GM19240 (cell line): ENCODE measurements at regions not wholly inside any gene's neighbourhood (a gene's known extent, or its start where the extent isn't known, plus 50 kb on each side); places are given as distances from the start of the nearest gene placed in this dataset.

Source experiments
- DNase-seq: peaks from one replicate; pipeline ENCODE4 v3.0.0; 2011; ENCODE audit warnings: low spot score; ENCODE audit not compliant: insufficient read length

DNA sequence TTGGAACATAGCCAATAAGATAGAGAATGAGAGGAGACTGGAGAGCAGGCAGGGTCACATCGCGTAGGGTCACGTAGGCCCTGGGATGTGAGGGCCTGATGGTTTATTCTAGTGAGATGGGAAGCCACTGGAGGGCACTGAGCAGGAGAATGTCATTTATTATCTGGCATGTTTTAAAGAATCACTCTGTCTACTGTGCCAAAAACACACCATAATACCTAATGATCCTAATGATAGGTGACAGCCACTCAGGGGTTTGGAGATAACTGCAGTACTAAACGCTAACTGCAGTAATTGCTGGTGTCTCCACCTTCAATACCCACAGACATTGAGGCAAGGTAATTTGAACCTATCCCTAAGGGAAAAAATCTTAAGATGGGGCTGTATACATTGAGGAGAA, 185.4 kb downstream of the TTLL7 start:
- no peak for DNase-seq

DNA sequence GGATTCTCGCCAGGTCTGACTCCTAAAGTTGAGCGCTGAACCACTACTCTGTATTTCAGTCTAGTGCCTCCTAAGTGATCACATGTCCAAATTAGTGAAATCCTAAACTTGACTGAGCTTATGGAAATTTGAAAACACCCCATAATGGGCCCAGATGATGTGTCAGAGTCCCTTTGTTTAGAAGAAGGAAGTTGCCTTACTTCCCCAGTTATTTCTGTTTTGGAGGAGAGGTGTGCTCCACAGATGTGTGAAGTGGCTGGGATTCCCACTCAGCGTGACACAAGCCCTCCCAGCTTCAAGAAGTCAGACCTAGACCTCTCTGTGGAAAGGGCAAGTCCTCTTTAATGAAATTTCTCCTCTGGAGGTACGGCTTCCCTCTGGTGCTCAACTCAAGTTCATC, 188.8 kb downstream of the TTLL7 start:
- DNase-seq: no peak

DNA sequence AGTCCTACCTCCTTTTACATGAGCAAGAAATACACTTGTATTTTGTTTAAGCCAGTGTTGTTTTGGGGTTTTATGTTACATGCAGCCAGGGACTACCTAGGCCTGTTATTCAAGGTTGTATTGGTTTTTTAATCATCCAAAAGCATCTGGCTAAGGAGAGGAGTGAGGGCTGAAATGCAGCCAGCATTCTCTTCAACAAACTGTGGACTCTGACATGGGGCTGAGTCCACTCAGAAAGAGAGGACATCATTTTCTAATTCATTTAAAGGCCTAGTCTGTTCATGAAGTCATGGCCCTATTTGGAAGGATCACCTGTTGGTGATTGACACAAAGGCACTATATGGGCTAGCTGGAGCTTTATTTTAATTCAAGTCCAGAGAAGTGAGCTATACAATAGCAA, 190.4 kb downstream of the TTLL7 start:
- DNase-seq: no peak

DNA sequence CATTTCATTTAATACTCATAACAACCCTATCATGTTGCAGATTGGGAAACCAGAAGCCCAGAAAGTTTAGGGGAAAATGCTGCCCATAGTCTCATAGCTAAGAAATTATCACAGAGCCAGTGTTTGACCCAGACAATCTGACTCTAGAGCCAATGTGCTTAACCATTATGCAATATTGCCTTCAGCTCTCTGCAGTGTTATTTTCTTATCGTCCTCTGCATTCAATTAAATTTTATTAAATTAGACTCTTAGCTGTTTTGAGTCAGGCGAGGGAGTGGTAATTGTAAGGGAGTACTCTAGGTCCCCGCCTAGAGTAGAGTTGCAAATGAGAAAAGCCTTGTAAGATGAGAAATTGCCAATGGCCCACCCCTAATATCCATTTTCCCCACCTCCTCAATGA, 191.1 kb downstream of the TTLL7 start:
- no peak for DNase-seq

DNA sequence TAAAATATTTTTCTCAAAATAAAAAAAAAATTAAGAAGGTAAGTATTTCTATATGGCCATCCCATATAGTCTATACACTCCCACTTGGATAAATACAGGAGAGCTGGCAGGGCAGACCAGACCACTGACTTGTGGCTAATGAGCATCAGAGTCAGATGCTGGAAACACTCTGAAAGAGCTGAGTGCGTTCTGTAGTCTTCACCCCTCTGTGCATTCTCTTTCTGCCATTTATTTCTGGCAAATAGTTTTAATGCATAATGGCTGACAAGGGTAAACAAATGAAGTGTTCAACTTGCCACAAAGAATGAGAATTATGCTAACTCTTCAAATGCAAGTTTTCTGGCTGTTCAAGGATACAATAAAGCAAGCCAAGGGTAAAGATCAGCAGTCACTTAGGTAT, 191.7 kb downstream of the TTLL7 start:
- DNase-seq: no peak

DNA sequence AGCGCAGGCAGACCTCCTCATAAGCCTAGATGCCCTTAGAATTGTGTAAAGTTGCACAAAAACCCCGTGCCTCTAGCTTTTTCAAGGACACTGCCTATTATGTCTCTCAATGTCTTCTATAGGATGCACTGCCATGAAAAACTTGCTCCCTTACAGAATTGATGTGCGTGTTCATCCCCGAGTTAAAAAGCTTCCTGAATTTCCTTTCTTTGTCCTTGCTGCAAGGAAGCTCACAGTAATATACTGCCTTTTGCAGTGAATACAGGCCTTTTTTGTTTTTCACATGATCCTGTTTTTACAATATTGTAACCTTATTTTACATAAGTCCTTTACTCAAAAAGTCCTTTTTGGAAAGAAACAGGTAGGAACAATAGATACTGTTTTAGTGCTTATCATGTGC, 193.0 kb downstream of the TTLL7 start:
- DNase-seq: no peak

DNA sequence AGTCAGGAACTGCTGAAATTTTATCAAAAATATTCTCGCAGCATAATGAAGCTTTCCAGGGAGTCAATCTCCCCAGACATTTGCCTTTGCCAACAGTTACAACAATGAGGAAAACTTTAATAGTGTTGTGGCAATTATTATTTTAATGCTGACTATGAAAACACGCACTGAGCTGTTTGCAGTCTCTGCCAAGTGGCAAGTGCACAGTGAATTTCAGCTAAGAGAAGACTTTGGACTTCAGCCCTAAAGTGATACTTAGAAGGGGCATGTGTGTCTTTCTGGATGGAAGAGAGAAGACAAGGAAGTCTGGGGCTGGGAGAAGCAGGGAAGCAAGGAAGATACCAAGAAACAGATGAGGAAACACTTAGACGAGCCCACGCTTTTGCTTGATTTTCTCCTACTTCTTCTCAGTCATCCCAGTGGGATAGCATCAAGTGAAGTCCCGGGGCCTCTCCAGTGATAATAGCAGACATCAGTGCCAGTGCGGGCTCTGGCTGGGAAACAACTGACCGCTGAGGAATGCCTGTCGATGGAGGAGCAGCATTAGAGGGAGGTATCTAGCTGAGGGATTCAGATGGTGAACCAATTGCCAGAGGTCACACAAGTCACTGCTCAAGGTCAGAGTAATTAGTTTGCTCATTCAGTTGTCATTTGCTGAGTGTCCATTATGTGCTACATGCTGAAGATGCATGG, 196.3 kb downstream of the TTLL7 start:
- DNase-seq: no peak

DNA sequence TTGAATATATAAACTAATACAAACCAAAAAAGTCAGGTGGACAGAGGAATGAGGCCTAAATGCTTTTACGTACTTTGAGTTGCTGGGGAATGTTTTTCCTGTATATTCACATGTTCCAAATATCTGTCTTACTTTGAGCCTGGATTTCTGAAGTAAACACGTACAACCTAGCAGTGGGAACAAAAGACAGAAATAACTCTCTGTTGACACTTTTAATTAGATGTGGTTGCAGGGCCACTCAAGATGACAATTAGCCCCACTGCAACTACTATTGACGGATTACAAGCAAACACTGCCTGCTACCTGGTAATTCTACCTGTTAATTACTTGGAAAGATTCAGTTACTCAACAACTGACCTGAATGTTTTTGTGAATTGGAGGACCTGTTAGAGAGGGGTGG, 196.9 kb downstream of the TTLL7 start:
- no peak for DNase-seq

DNA sequence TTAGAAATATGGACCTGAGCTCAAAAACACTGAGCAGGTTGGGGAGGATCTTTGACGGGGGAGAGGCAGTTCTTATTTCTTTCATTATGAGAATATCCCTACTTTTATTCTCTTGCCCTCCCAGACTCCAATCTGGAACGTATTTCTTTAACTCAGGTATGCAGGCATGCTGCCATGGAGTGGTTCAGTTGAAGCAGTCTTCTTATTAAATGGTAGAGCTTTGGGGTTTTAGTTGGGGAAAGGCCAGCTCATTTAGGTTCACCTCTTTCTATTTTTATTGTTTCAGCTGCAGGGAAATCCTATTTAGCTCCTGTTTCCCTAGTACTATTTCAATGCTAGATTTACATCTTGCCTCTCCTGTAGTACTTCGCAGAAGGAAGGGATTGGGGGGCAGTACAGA, 198.9 kb downstream of the TTLL7 start:
- no peak for DNase-seq

DNA sequence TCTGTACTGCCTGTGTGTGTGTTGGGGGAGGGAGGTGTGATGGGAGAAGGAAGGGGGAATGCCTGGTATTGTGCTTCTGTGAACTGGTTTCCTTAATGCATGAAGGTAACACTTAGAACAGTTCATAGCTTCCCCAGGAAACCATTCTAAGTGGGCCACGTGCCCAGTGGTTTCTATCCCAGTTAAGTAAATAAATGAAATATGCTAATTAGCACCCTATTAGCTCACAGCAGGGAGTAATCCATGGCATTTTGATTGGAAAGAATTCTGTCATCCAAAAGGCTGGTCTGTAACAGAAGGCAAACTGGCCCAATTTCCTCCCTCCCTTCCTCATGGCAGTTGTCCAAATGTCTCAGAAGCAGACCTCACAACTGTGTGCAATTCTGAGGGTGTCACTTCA, 199.3 kb downstream of the TTLL7 start:
- DNase-seq: no peak

DNA sequence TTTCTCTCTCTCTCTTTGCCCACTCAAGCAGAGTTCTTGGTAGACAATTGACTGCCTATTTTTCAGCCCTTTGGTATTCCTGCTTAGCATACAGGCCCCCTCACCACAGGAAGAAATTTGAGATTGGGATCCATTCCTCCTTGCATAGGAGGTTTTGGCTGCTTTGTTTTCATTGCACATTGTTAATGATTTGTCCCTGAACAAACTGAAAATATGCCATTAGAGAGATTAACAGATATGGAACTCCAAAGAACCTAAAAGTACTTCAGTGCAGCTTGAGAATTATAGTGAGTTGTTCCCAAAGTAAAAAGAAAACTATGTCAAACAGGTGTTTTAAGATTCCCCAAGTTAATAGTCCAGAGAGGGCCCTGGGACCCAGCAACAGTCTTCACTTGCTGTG, 200.0 kb downstream of the TTLL7 start:
- DNase-seq: no peak

DNA sequence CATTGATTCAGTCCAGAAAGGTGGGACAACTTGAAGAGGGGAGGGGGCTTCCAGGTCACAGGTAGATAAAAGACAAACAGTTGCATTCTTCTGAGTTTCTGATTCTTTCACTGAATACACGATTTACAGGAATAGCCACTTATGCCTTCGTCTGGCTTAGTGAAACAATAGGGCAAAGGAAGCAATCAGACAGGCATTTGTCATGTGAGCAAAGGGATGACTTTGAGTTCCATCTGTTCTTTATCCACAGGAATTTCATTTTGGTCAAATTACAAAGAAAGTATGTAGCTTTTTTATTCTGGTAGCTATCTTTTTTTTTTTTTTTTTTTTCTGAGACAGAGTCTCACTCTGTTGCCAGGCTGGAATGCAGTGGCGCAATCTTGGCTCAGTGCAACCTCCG, 202.5 kb downstream of the TTLL7 start:
- no peak for DNase-seq

DNA sequence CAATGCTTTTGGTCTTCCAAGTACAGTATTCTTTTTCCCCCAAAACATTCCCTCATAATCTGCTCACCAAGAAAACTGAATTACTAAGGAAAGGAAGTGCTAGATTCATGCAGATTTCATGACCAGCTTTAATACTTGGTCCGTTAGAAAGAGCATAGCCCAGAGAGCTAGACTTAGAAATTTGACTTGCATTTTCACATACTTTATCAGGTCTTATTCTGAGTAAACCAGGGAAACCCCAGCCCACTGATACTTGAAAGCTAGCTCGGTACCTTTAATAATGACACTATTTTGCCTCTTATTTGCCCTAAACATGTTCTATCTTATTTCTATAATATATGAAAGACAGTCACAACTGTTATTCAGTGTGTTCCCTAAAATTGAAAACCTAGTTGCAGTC, 204.5 kb downstream of the TTLL7 start:
- DNase-seq: no peak

DNA sequence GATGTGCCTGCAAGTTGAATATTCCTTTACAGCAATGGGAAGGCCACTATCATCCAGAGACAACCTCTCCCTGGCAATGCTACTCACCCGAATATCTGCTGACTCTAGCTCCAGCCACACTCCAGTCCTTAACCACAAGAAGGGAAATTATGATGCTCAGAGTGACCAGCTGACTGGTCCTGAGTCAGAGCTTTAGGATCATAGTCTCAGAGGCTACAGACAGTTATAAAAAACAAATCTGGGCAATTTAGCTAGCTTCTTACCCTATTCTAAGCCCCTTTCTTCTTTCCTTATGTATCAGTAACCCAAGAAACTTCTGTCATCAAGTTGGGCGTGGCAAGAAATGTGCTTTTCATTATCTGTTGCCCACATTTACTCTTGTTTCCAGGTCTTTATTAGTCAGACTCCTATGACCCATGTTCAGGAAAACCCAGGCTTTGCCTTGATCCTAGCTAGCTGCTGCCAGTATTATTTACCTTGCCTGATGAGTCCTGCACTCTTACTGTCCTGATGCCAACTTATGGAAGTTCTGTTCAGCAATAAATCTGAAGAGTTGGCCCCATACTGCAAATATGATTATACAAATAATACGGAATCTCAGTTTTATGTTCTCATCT, 207.0 kb downstream of the TTLL7 start:
- no peak for DNase-seq

DNA sequence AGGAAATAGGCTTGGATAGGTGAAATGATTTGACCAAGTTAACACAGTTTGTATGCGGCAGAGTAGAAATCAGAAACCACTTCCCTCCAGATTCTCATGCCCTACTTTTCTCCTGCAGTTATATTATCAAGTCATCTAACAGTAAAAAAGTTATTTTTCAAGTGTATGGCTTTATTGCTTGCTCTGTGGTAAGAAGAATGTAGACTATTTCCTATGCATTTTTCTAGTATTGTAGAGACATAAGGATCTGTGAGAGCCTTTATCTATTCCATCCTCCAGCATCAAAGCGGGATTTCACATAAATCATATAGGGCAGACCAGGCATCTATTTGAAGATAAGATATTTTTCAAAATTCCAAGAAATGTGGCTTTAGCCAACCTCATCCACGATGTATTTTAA, 208.5 kb downstream of the TTLL7 start:
- no peak for DNase-seq

DNA sequence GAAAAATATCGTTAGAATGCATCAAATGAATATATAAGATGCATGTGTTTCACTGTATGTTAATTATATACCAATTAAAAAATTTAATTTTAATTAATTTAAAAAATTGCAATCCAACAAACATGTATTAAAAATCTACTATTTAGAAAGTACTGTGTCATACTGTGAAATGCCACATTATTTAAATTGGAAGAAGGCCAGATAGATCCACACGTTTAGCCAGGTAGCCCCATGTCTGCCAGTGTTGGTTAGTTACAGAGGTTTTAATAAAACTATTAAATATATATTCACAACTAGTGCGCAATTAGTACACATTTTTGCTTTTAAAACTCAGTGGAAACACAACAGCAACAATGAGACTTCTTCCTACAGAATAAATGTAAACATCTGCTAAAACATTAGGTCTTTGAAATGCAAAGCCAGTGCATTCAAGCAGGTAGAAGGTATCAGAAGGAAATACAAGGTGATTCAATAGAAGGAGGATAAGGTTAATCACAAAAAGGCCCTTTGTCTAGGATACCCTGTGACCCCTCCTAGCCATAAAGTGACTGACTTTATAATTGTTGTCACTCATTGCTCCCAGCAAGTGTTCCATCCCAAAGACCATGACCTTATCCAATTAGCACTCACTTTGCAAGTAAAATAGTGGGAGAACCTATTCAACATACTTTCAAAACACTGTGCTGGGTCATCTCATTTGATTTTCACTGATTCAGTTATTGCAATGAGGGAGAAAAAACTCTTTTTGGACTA, 211.5 kb downstream of the TTLL7 start:
- no peak for DNase-seq

DNA sequence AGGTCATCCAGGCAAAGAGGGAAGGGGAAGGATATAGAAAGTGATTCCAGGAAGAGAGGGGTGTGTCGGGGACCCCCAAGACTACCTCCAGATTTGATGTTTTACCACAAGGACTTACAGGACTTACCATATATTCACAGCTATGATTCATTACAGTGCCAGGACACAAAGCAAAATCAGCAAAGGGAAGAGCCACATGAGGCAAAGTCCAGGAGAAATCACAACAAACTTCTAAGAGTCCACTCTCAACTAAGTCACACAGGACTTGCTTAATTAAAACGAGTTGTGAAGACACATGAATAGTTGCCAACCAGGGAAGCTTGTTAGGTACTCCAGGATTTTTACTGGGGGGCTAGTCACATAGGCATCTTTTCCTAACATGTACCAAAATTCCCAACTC, 217.3 kb downstream of the TTLL7 start:
- no peak for DNase-seq

DNA sequence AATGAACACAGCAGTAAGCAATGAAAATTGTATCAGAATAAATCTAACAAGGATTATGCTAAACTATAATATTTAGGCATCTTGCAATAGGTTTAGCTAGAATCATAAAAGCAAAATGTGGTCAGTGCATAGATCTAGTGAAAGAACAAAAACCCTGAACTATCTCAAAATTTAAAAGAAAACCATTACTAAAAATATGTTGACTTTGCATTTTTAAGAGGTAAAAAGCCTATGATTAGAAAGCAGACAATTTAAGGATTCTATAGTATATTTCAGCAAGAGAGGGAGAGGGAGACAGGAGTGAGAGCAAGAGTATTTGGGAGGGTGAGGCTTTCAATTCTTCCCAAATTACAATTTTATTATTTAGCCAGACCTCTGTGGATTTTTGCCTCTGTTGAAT, 219.4 kb downstream of the TTLL7 start:
- no peak for DNase-seq

DNA sequence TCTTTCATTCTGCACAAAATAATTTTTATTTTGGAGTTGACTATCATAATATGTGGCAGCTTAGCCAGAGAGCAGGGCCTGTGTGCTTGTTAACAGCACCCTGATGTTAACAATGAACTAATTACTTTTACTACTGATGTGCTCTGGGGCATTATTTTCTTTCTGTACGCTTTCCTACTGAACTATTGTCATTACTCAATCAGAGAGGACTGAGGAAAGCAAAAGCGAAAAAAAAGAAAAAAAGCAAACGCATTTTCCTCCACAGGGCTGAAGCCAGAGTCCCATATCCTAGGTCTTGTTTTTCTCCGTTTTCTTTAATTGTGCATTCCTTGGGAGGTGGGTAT, 221.2 kb downstream of the TTLL7 start:
- DNase-seq: no peak

DNA sequence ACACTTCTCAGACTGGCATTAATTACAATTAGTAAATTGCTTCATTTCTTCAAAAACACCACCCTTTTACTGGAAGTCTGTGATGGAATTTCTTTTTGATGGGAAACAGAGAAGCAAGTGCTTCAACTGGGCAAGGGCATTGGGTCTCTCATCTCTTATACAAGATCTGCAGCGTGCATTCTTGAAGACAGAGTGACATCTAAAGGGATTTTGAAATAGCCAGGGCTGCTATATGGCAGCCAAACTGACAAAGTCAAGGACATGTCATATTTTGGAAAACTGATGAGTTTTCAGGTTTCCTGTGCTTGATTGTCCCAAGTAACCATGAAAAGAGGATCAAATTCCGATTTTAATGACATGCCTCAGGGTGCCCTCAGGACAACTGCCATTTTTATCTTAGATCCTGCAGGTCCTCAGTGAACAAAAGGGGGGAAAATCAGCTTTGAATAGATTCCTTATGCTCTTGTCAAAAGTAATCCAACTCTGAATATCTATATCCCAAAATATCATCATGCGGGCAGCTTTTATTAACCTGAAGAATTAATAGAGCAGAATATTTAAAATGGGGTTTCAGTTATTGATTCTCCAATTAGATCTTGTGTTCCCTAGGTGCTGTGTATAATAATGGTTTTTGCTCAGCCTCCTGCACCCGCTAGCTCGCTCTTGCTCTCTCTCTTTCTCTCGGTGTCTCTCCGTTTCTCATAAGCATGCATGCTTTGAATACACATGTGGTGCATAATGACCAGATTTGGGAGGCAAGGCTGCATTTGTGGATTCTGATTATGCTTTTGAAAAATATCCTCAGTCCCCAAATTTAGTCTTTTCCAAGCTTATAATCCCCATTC, 221.8 kb downstream of the TTLL7 start:
- DNase-seq: no peak

DNA sequence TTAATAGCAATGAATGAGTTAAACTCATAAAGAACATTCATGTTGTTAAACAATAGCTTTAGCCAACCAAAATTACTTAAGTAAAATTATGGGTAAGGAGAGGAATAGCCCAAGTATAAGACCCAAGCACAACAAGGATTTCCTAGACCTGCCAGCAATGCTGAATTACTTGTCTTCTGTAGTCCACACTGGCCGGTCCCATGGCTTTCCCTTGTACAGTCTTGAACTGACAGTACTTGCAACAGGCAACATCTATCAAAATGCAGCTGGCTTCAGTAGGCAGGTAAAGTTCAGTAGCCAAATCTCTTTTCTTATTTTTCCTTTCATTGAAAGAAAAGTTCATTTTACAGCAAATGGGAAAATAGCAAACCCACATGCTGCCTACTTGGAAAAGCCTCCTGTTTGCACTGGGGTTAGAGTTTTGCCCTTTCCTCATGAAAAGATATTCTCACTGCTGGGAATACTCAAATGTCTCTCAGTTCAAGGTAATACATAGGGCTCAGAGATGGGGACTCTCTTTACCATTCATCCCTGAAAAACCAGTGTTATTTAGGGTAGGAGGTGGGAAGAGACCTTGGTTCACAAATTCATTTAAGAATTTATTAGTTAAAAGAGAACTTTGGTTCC, 222.8 kb downstream of the TTLL7 start:
- no peak for DNase-seq

DNA sequence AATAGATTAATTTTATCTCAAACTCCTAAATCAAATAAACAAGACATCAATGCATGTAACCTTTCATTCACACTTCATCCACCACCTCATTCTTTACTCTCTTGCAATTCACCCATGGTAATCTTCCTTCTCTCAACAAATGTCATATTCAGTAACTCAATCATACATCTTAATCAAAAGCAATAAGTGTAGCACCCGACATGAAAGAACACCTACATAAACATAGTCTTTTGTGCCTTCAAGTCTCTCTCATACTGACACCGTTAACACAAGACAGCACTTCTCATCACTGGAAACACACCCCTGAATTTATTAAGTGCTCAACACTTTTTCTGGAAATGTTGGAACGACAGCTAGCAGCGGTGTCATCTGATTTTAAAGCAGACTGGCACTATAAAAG, 225.9 kb downstream of the TTLL7 start:
- DNase-seq: no peak
